RPMI7951 (cell line): ENCODE measurements at regions not wholly inside any gene's neighbourhood (a gene's known extent, or its start where the extent isn't known, plus 50 kb on each side); places are given as distances from the start of the nearest gene placed in this dataset.
"Not testable (repeated sequence)": the region's sequence is repeated elsewhere in the genome, so short reads cannot be mapped to it uniquely, and the experiment has no call there.

ENCODE experiments used
- DNase-seq: peaks from one replicate; pipeline ENCODE4 v3.0.0-alpha.2; 2012; ENCODE audit warnings: low read depth

- no peak for DNase-seq
Observed at GRCh38 chr3:118504906-118505305, 529.7 kb downstream of the IGSF11 start.

GRCh38 chr3:118505784-118506183, 528.9 kb downstream of the IGSF11 start:
- DNase-seq = no peak

- DNase-seq = no peak
Observed at GRCh38 chr3:118511402-118511801, 523.2 kb downstream of the IGSF11 start.

- DNase-seq = no peak
Observed at GRCh38 chr3:118512301-118512700, 522.3 kb downstream of the IGSF11 start.

- no peak for DNase-seq
Observed at GRCh38 chr3:118525077-118525476, 509.6 kb downstream of the IGSF11 start.

- no peak for DNase-seq
Observed at GRCh38 chr3:118526758-118527513, 507.7 kb downstream of the IGSF11 start.

- no peak for DNase-seq
Observed at GRCh38 chr3:118527514-118528044, 507.1 kb downstream of the IGSF11 start.

GRCh38 chr3:118529554-118529953, 505.1 kb downstream of the IGSF11 start:
- DNase-seq = no peak

- DNase-seq = no peak
Observed at GRCh38 chr3:118530350-118530922, 504.2 kb downstream of the IGSF11 start.

GRCh38 chr3:118530927-118531356, 503.7 kb downstream of the IGSF11 start:
- not testable (repeated sequence) for DNase-seq

GRCh38 chr3:118531816-118532215, 502.8 kb downstream of the IGSF11 start:
- DNase-seq = no peak

- DNase-seq = no peak
Observed at GRCh38 chr3:118533676-118534075, 501.0 kb downstream of the IGSF11 start.

GRCh38 chr3:118534519-118534918, 500.1 kb downstream of the IGSF11 start:
- no peak for DNase-seq

- DNase-seq = no peak
Observed at GRCh38 chr3:118536764-118537163, 497.9 kb downstream of the IGSF11 start.

- DNase-seq = no peak
Observed at GRCh38 chr3:118537454-118537853, 497.2 kb downstream of the IGSF11 start.

- DNase-seq = no peak
Observed at GRCh38 chr3:118538187-118538586, 496.5 kb downstream of the IGSF11 start.

GRCh38 chr3:118539820-118540447, 494.7 kb downstream of the IGSF11 start:
- not testable (repeated sequence) for DNase-seq

- not testable (repeated sequence) for DNase-seq
Observed at GRCh38 chr3:118540448-118540821, 494.2 kb downstream of the IGSF11 start.

- DNase-seq = no peak
Observed at GRCh38 chr3:118540826-118541225, 493.8 kb downstream of the IGSF11 start.

- no peak for DNase-seq
Observed at GRCh38 chr3:118541796-118542195, 492.9 kb downstream of the IGSF11 start.

- no peak for DNase-seq
Observed at GRCh38 chr3:118543832-118544231, 490.8 kb downstream of the IGSF11 start.

GRCh38 chr3:118544458-118544857, 490.2 kb downstream of the IGSF11 start:
- DNase-seq = peak; percentile 33

GRCh38 chr3:118548434-118548833, 486.2 kb downstream of the IGSF11 start:
- DNase-seq = peak; percentile 36
